ENCODE measurements at regions not wholly inside any gene's neighbourhood (a gene's known extent, or its start where the extent isn't known, plus 50 kb on each side); places are given as distances from the start of the nearest gene placed in this dataset.

GRCh38 chr6:135116571-135116970 is 61.9 kb upstream of the HBS1L start:
- TF ChIP-seq ZNF274 (IDR thresholded peaks at IDR 0.05; ENCODE audit: low read depth, low read length) (no peak), YY1 (IDR thresholded peaks at IDR 0.05; ENCODE audit: insufficient read depth, insufficient read length) (no peak)

All from NT2/D1 (cell line).